Skeletal muscle satellite cell (primary cell): ENCODE measurements at regions not wholly inside any gene's neighbourhood (a gene's known extent, or its start where the extent isn't known, plus 50 kb on each side); places are given as distances from the start of the nearest gene placed in this dataset.

Source experiments
- H3K27me3 ChIP-seq: 2 replicates; pipeline ENCODE4 v1.7.0; 2013; ENCODE audit warnings: low read length; ENCODE audit not compliant: control insufficient read depth, insufficient read depth
- H3K36me3 ChIP-seq: 2 replicates; pipeline ENCODE4 v1.7.0; 2013; ENCODE audit warnings: mild to moderate bottlenecking, control low read depth, low read length; ENCODE audit not compliant: insufficient read depth
- H3K4me1 ChIP-seq: 2 replicates; pipeline ENCODE4 v1.7.0; 2013; ENCODE audit warnings: low read length; ENCODE audit not compliant: control insufficient read depth, insufficient read depth
- H3K4me2 ChIP-seq: 2 replicates; pipeline ENCODE4 v1.7.0; 2013; ENCODE audit warnings: mild to moderate bottlenecking, low read length
- H3K4me3 ChIP-seq: 2 replicates; pipeline ENCODE4 v1.7.0; 2013; ENCODE audit warnings: low read length
- H3K9ac ChIP-seq: 2 replicates; pipeline ENCODE4 v1.7.0; 2013; ENCODE audit warnings: mild to moderate bottlenecking, low read depth, low read length, moderate library complexity
- H3K9me3 ChIP-seq: replicated peaks from 2 replicates; pipeline ENCODE4 v1.7.0; 2013; ENCODE audit warnings: mild to moderate bottlenecking, control low read depth, low read length

DNA sequence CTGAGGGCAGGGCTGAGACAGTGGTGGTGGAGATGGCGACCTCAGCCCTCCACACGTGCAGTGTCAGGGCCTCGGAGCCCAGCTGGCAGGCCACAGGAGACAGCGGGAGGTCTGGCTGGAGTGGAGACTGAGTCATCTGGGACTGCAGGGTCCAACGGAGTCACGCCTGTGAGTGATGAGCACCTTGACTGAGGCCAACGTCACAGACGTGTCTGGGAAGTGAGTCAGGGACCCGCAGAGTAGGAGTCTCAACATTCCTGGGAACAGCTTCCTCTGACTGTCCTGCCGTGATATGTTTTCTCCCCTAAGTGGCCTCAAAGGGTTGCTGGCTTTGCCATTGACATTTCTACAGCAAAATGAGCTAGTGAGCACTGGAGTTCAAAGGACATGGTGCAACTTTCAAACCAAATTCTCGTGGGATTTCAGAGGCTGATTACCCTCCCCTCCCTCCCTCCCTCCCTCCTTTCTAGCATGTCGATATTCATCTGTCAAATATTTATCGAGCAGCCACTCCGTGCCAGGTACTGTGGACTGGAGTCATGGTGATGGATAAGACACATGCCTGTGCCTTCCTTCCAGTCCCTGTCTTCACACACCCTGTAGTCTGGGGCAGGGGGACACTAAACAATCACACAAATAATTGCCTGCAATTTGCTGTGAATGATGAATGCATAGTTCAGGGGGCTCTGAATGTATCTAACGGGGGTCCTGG is 53.3 kb upstream of the AMOTL2 start:
- H3K4me3 ChIP-seq, result no peak overlapping the region
- no peaks in the 10 kb centered on the region for H3K27me3 ChIP-seq
- H3K36me3 ChIP-seq, result no peaks in the 10 kb centered on the region
- H3K9me3 ChIP-seq, result no peaks in the 10 kb centered on the region
- peak overlapping the region; percentile 73 for H3K9ac ChIP-seq
- H3K4me1 ChIP-seq, result peaks cover 26% of the 10 kb centered on the region
- H3K4me2 ChIP-seq, result peak overlapping the region; percentile 50

DNA sequence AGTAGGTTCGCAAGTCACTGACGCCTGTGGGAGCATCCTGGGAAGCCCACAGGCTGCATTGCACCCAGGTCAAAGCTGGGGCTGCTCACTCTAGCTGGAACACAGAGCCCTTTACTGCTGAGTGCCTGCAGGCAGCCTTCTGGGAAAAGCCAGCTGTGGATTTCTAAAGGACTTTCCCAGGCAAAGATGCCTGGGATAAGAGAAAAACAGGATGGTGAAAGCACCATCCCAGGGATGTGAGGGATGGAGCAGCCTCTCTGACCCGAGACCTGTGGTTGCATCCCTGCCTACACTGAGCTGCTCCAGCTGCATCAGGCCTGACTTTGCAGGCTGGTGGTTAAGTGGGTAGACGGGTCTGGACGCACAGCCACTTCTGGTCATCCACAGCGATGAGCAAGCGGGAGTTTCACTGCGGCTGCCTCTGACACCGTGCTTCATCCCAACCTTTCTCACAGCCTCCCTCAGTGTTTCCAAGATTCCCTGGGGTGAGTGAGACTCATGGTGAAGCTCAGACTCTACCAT is 52.5 kb upstream of the AMOTL2 start:
- H3K4me3 ChIP-seq, result peak overlapping the region; percentile 8
- H3K9ac ChIP-seq, result peak overlapping the region; percentile 73
- H3K4me2 ChIP-seq, result peak overlapping the region; percentile 26

DNA sequence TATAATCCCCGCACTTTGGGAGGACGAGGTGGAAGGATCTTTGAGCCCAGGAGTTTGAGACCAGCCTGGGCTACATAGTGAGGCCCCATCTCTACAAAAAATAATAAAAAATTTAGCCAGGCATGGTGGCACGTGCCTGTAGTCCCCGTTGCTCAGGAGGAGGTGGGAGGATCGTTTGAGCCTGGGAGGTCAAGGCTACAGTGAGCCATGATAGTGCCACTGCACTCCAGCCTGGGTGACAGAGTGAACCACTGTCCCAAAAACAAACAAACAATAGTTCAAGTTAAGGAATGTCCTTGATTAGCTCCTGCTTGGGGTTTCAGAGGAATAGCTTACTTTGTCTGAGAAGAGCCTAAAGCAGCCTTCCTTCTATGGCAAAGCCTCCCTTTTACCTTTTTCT is 51.7 kb upstream of the AMOTL2 start:
- Histone ChIP-seq H3K4me2 (no peak overlapping the region), H3K9ac (peak overlapping the region; percentile 73), H3K4me3 (no peak overlapping the region), H3K27me3 (no peaks in the 10 kb centered on the region), H3K36me3 (no peaks in the 10 kb centered on the region), H3K4me1 (peaks cover 26% of the 10 kb centered on the region), H3K9me3 (no peaks in the 10 kb centered on the region)

More for the DNA sequence above, 52.5 kb upstream of the AMOTL2 start:
- H3K27me3 ChIP-seq, result no peaks in the 10 kb centered on the region
- H3K36me3 ChIP-seq, result no peaks in the 10 kb centered on the region
- H3K4me1 ChIP-seq, result peaks cover 26% of the 10 kb centered on the region
- H3K9me3 ChIP-seq, result no peaks in the 10 kb centered on the region
